MM.1S (cell line): ENCODE measurements at regions not wholly inside any gene's neighbourhood (a gene's known extent, or its start where the extent isn't known, plus 50 kb on each side); places are given as distances from the start of the nearest gene placed in this dataset.

Experiments
- DNase-seq: peaks from one replicate; pipeline ENCODE4 v3.0.0-alpha.2; 2015
- H2AFZ ChIP-seq: fragments of 300-600 bp; sonication (generic); 2 replicates; pipeline ENCODE4 v1.6.0; 2016; ENCODE audit warnings: antibody characterized with exemption, low read length
- H3F3A ChIP-seq: fragments of 300-600 bp; sonication (generic); 2 replicates; pipeline ENCODE4 v1.6.1; 2016; ENCODE audit warnings: mild to moderate bottlenecking, antibody characterized with exemption, low read length, moderate library complexity, mixed read lengths; ENCODE audit not compliant: insufficient read depth
- H3K27ac ChIP-seq: fragments of 300-600 bp; sonication (generic); 2 replicates; pipeline ENCODE4 v1.5.1; 2016; ENCODE audit warnings: mild to moderate bottlenecking, low read length
- H3K27me3 ChIP-seq: fragments of 300-600 bp; sonication (generic); replicated peaks from 2 replicates; pipeline ENCODE4 v1.6.0; 2016; ENCODE audit warnings: low read length; ENCODE audit not compliant: insufficient read depth
- H3K36me3 ChIP-seq: fragments of 300-600 bp; sonication (generic); replicated peaks from 2 replicates; pipeline ENCODE4 v1.6.1; 2016; ENCODE audit warnings: mild to moderate bottlenecking, low read length, mixed read lengths; ENCODE audit not compliant: insufficient read depth
- H3K4me1 ChIP-seq: fragments of 300-600 bp; sonication (generic); 2 replicates; pipeline ENCODE4 v1.6.1; 2016; ENCODE audit warnings: low read length, mixed read lengths
- H3K4me2 ChIP-seq: fragments of 300-600 bp; sonication (generic); 2 replicates; pipeline ENCODE4 v1.6.0; 2016; ENCODE audit warnings: low read depth, low read length
- H3K4me3 ChIP-seq: fragments of 300-600 bp; sonication (generic); 2 replicates; pipeline ENCODE4 v1.5.1; 2016; ENCODE audit warnings: low read length, mixed read lengths
- H3K79me2 ChIP-seq: fragments of 300-600 bp; sonication (generic); 2 replicates; pipeline ENCODE4 v1.6.1; 2016; ENCODE audit warnings: mixed run types, low read length, mixed read lengths
- H3K9ac ChIP-seq: fragments of 300-600 bp; sonication (generic); 2 replicates; pipeline ENCODE4 v1.6.1; 2016; ENCODE audit warnings: low read length, mixed read lengths
- H3K9me2 ChIP-seq: fragments of 300-600 bp; sonication (generic); replicated peaks from 2 replicates; pipeline ENCODE4 v1.6.1; 2016; ENCODE audit warnings: mild to moderate bottlenecking, low read length, mixed read lengths; ENCODE audit not compliant: insufficient read depth
- H3K9me3 ChIP-seq: fragments of 300-600 bp; sonication (generic); replicated peaks from 2 replicates; pipeline ENCODE4 v1.6.1; 2016; ENCODE audit warnings: mild to moderate bottlenecking, low read length, mixed read lengths; ENCODE audit not compliant: insufficient read depth
- H4K20me1 ChIP-seq: fragments of 300-600 bp; sonication (generic); 2 replicates; pipeline ENCODE4 v1.6.1; 2016; ENCODE audit warnings: mild to moderate bottlenecking, low read length, moderate library complexity, mixed read lengths; ENCODE audit not compliant: insufficient read depth
- CTCF ChIP-seq: fragments of 300-600 bp; sonication (generic); IDR thresholded peaks from 2 replicates; pipeline ENCODE4 v1.5.1; 2016; ENCODE audit warnings: antibody characterized with exemption, low read length, mixed read lengths
- EZH2 ChIP-seq: fragments of 300-600 bp; sonication (generic); optimal IDR thresholded peaks from 2 replicates; pipeline ENCODE3; 2017; ENCODE audit warnings: low read depth, mild to moderate bottlenecking, antibody characterized with exemption, low read length, mixed read lengths
- EZH2phosphoT487 ChIP-seq: fragments of 300-600 bp; sonication (generic); IDR thresholded peaks from 2 replicates; pipeline ENCODE4 v1.6.1; 2018; ENCODE audit warnings: antibody characterized with exemption, low read length

- Histone ChIP-seq H2AFZ (no peak overlapping the region), H3F3A (no peaks in the 10 kb centered on the region), H4K20me1 (no peaks in the 10 kb centered on the region), H3K9me3 (no peaks in the 10 kb centered on the region), H3K9me2 (no peaks in the 10 kb centered on the region), H3K4me3 (no peak overlapping the region), H3K27ac (no peak overlapping the region), H3K79me2 (no peaks in the 10 kb centered on the region), H3K4me1 (no peaks in the 10 kb centered on the region), H3K27me3 (no peaks in the 10 kb centered on the region), H3K4me2 (no peak overlapping the region), H3K9ac (no peak overlapping the region), H3K36me3 (no peaks in the 10 kb centered on the region)
- TF ChIP-seq EZH2phosphoT487 (no peak), CTCF (no peak), EZH2 (no peak)
- DNase-seq, result no peak
Measured at GRCh38 chr2:42924418-42924886, 132.1 kb upstream of the HAAO start.

- H3K4me3 ChIP-seq, result no peak overlapping the region
- TF ChIP-seq EZH2phosphoT487, result no peak
- no peak for TF ChIP-seq CTCF
- TF ChIP-seq EZH2, result no peak
- H3K36me3 ChIP-seq, result no peaks in the 10 kb centered on the region
- H3K27ac ChIP-seq, result no peak overlapping the region
- no peaks in the 10 kb centered on the region for H3K9me3 ChIP-seq
- no peaks in the 10 kb centered on the region for H3K4me1 ChIP-seq
- no peaks in the 10 kb centered on the region for H3K79me2 ChIP-seq
- no peaks in the 10 kb centered on the region for H4K20me1 ChIP-seq
- no peak overlapping the region for H3K4me2 ChIP-seq
- no peak overlapping the region for H2AFZ ChIP-seq
- H3F3A ChIP-seq, result no peaks in the 10 kb centered on the region
- no peak overlapping the region for H3K9ac ChIP-seq
- DNase-seq, result no peak
- no peaks in the 10 kb centered on the region for H3K9me2 ChIP-seq
- H3K27me3 ChIP-seq, result no peaks in the 10 kb centered on the region
Measured at GRCh38 chr2:42923580-42924417, 131.4 kb upstream of the HAAO start.

- Histone ChIP-seq H4K20me1 (no peaks in the 10 kb centered on the region), H3K27me3 (no peaks in the 10 kb centered on the region), H3K4me1 (no peaks in the 10 kb centered on the region), H3K4me2 (no peak overlapping the region), H3K9me3 (no peaks in the 10 kb centered on the region), H2AFZ (no peak overlapping the region), H3K36me3 (no peaks in the 10 kb centered on the region), H3K9ac (no peak overlapping the region), H3F3A (no peaks in the 10 kb centered on the region), H3K27ac (no peak overlapping the region), H3K9me2 (no peaks in the 10 kb centered on the region), H3K79me2 (no peaks in the 10 kb centered on the region), H3K4me3 (no peak overlapping the region)
- no peak for DNase-seq
- TF ChIP-seq EZH2phosphoT487 (no peak), CTCF (no peak), EZH2 (no peak)
Measured at GRCh38 chr2:42922790-42923579, 130.6 kb upstream of the HAAO start.
